ENCODE measurements at regions not wholly inside any gene's neighbourhood (a gene's known extent, or its start where the extent isn't known, plus 50 kb on each side); places are given as distances from the start of the nearest gene placed in this dataset.

GRCh38 chr4:133483600-133484246 is 334.6 kb downstream of the PCDH10 start:
- H4K20me1 ChIP-seq (ENCODE audit: insufficient read depth, low read length): no peaks in the 10 kb centered on the region
- no peak for DNase-seq
- H3K27me3 ChIP-seq (ENCODE audit: control insufficient read depth in 2 of 2, insufficient read depth in 2 of 2, low read length in 2 of 2): no peaks in the 10 kb centered on the region
- no peak overlapping the region for H3K27ac Mint-ChIP-seq
- WGBS (ENCODE audit: insufficient coverage): 90% methylated on average over 2 of the region's 4 CpGs
- no peaks in the 10 kb centered on the region for H3K9me3 ChIP-seq (replicated peaks in 1 of 2; ENCODE audit: control insufficient read depth in 1 of 2, insufficient read depth in 1 of 2, low read length in 2 of 2)
- no peak overlapping the region for H3K9ac ChIP-seq (ENCODE audit: insufficient read depth, low read length, poor library complexity, severe bottlenecking)
- H3K36me3 ChIP-seq (replicated peaks in 1 of 2; ENCODE audit: control insufficient read depth in 1 of 2, insufficient read depth in 2 of 2, low read length in 2 of 2): no peaks in the 10 kb centered on the region
- no peak overlapping the region for H3K4me3 Mint-ChIP-seq
- H3K27ac ChIP-seq (ENCODE audit: low read depth in 1 of 2, low read length in 2 of 2): no peak overlapping the region
- no peaks in the 10 kb centered on the region for H3K4me1 ChIP-seq (ENCODE audit: control insufficient read depth in 1 of 2, insufficient read depth in 2 of 2, low read length in 2 of 2)
- intact Hi-C loops (cut with micrococcal nuclease): no loop called here
- H3K4me3 ChIP-seq (replicated peaks in 1 of 3; ENCODE audit: low read depth in 2 of 3, low read length in 3 of 3): no peak overlapping the region
- no peak overlapping the region for H2AFZ ChIP-seq (ENCODE audit: insufficient read depth, low read depth, low read length, poor library complexity, severe bottlenecking)
- peaks cover 0 to 3% (median 0%) of the 10 kb centered on the region in 7 donors for H3K9me3 Mint-ChIP-seq
- no peaks in the 10 kb centered on the region for H3K79me2 ChIP-seq (ENCODE audit: insufficient read depth, low read length)
- no peaks in the 10 kb centered on the region for H3K36me3 Mint-ChIP-seq
- H3K27me3 Mint-ChIP-seq (ENCODE audit: low read depth in 3 of 3): peaks cover 0 to 2% (median 0%) of the 10 kb centered on the region in 3 donors
- TF ChIP-seq CTCF (IDR thresholded peaks at IDR 0.05): no peak
- H3K4me2 ChIP-seq (replicated peaks; ENCODE audit: extremely low read depth, low read length, poor library complexity, severe bottlenecking): no peak overlapping the region
- no peaks in the 10 kb centered on the region for H3K4me1 Mint-ChIP-seq

- no peak overlapping the region for H3K4me3 ChIP-seq (replicated peaks in 1 of 3; ENCODE audit: low read depth in 2 of 3, low read length in 3 of 3)
- H4K20me1 ChIP-seq (ENCODE audit: insufficient read depth, low read length): no peaks in the 10 kb centered on the region
- no peaks in the 10 kb centered on the region for H3K79me2 ChIP-seq (ENCODE audit: insufficient read depth, low read length)
- no peak overlapping the region for H3K27ac ChIP-seq (ENCODE audit: low read depth in 1 of 2, low read length in 2 of 2)
- H3K36me3 Mint-ChIP-seq: no peaks in the 10 kb centered on the region
- WGBS (ENCODE audit: insufficient coverage): no CpG with 5 or more reads among the region's 1 CpG
- H3K9me3 Mint-ChIP-seq: peaks cover 0 to 2% (median 0%) of the 10 kb centered on the region in 7 donors
- no peaks in the 10 kb centered on the region for H3K4me1 ChIP-seq (ENCODE audit: control insufficient read depth in 1 of 2, insufficient read depth in 2 of 2, low read length in 2 of 2)
- intact Hi-C loops (cut with micrococcal nuclease): no loop called here
- no peak overlapping the region for H2AFZ ChIP-seq (ENCODE audit: insufficient read depth, low read depth, low read length, poor library complexity, severe bottlenecking)
- H3K27me3 Mint-ChIP-seq (ENCODE audit: low read depth in 3 of 3): peaks cover 0 to 1% (median 0%) of the 10 kb centered on the region in 3 donors
- no peak overlapping the region for H3K27ac Mint-ChIP-seq
- no peak overlapping the region for H3K9ac ChIP-seq (ENCODE audit: insufficient read depth, low read length, poor library complexity, severe bottlenecking)
- no peak overlapping the region for H3K4me2 ChIP-seq (replicated peaks; ENCODE audit: extremely low read depth, low read length, poor library complexity, severe bottlenecking)
- DNase-seq: no peak
- no peaks in the 10 kb centered on the region for H3K27me3 ChIP-seq (ENCODE audit: control insufficient read depth in 2 of 2, insufficient read depth in 2 of 2, low read length in 2 of 2)
- no peak overlapping the region for H3K4me3 Mint-ChIP-seq
- H3K4me1 Mint-ChIP-seq: no peaks in the 10 kb centered on the region
- no peaks in the 10 kb centered on the region for H3K9me3 ChIP-seq (replicated peaks in 1 of 2; ENCODE audit: control insufficient read depth in 1 of 2, insufficient read depth in 1 of 2, low read length in 2 of 2)
- TF ChIP-seq CTCF (IDR thresholded peaks at IDR 0.05): no peak
- H3K36me3 ChIP-seq (replicated peaks in 1 of 2; ENCODE audit: control insufficient read depth in 1 of 2, insufficient read depth in 2 of 2, low read length in 2 of 2): no peaks in the 10 kb centered on the region
Observed at GRCh38 chr4:133476063-133476462, 327.0 kb downstream of the PCDH10 start.
